ENCODE measurements at regions not wholly inside any gene's neighbourhood (a gene's known extent, or its start where the extent isn't known, plus 50 kb on each side); places are given as distances from the start of the nearest gene placed in this dataset.

DNA sequence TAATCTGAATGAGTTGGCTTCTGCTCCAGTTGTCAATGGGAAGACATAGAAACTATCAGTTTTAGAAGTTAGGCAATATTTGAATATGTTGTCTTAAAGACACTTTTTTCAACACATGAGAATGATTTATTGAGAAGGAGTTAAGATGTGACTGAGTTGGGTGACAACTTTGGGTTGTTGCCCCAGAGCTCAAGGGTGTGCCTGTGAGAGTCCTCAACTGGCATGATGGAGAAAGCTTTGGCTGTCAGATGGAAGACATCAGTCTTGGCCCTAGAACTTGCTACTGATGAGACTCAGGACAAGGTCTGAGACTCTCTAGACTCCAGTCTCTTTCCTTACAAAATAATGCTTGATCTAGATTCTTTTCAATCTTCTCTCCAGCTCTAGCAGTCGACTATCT lies 69.0 kb upstream of the CTAGE1 start:
- TF ChIP-seq, protein P1, sequence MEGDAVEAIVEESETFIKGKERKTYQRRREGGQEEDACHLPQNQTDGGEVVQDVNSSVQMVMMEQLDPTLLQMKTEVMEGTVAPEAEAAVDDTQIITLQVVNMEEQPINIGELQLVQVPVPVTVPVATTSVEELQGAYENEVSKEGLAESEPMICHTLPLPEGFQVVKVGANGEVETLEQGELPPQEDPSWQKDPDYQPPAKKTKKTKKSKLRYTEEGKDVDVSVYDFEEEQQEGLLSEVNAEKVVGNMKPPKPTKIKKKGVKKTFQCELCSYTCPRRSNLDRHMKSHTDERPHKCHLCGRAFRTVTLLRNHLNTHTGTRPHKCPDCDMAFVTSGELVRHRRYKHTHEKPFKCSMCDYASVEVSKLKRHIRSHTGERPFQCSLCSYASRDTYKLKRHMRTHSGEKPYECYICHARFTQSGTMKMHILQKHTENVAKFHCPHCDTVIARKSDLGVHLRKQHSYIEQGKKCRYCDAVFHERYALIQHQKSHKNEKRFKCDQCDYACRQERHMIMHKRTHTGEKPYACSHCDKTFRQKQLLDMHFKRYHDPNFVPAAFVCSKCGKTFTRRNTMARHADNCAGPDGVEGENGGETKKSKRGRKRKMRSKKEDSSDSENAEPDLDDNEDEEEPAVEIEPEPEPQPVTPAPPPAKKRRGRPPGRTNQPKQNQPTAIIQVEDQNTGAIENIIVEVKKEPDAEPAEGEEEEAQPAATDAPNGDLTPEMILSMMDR (IDR thresholded peaks at IDR 0.05) = no peak
- TF ChIP-seq POLR2A (IDR thresholded peaks at IDR 0.05; ENCODE audit: low read length) (no peak), ZFP36 (IDR thresholded peaks at IDR 0.05; ENCODE audit: borderline replicate concordance, partially characterized antibody) (no peak), MYC (IDR thresholded peaks at IDR 0.05; ENCODE audit: borderline replicate concordance, low read length) (no peak), CEBPB (IDR thresholded peaks at IDR 0.05) (no peak), MAX (IDR thresholded peaks at IDR 0.05) (no peak), RAD21 (conservative IDR thresholded peaks at IDR 0.05 in 1 of 2, IDR thresholded peaks at IDR 0.05 in 1 of 2) (no peak), RFX5 (IDR thresholded peaks at IDR 0.05) (no peak), JUNB (IDR thresholded peaks at IDR 0.05) (no peak), KDM1A (IDR thresholded peaks at IDR 0.05; ENCODE audit: low read depth) (no peak)
- TF ChIP-seq, protein P2, sequence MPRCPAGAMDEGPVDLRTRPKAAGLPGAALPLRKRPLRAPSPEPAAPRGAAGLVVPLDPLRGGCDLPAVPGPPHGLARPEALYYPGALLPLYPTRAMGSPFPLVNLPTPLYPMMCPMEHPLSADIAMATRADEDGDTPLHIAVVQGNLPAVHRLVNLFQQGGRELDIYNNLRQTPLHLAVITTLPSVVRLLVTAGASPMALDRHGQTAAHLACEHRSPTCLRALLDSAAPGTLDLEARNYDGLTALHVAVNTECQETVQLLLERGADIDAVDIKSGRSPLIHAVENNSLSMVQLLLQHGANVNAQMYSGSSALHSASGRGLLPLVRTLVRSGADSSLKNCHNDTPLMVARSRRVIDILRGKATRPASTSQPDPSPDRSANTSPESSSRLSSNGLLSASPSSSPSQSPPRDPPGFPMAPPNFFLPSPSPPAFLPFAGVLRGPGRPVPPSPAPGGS (IDR thresholded peaks at IDR 0.05) = no peak
- TF ChIP-seq, protein P3, sequence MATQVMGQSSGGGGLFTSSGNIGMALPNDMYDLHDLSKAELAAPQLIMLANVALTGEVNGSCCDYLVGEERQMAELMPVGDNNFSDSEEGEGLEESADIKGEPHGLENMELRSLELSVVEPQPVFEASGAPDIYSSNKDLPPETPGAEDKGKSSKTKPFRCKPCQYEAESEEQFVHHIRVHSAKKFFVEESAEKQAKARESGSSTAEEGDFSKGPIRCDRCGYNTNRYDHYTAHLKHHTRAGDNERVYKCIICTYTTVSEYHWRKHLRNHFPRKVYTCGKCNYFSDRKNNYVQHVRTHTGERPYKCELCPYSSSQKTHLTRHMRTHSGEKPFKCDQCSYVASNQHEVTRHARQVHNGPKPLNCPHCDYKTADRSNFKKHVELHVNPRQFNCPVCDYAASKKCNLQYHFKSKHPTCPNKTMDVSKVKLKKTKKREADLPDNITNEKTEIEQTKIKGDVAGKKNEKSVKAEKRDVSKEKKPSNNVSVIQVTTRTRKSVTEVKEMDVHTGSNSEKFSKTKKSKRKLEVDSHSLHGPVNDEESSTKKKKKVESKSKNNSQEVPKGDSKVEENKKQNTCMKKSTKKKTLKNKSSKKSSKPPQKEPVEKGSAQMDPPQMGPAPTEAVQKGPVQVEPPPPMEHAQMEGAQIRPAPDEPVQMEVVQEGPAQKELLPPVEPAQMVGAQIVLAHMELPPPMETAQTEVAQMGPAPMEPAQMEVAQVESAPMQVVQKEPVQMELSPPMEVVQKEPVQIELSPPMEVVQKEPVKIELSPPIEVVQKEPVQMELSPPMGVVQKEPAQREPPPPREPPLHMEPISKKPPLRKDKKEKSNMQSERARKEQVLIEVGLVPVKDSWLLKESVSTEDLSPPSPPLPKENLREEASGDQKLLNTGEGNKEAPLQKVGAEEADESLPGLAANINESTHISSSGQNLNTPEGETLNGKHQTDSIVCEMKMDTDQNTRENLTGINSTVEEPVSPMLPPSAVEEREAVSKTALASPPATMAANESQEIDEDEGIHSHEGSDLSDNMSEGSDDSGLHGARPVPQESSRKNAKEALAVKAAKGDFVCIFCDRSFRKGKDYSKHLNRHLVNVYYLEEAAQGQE (IDR thresholded peaks at IDR 0.05) = no peak
